ENCODE measurements at regions not wholly inside any gene's neighbourhood (a gene's known extent, or its start where the extent isn't known, plus 50 kb on each side); places are given as distances from the start of the nearest gene placed in this dataset.

- TF ChIP-seq CTCF (conservative IDR thresholded peaks at IDR 0.05; ENCODE audit: low read length) (no peak), EZH2phosphoT487 (IDR thresholded peaks at IDR 0.05; ENCODE audit: borderline replicate concordance, low read depth, low read length) (no peak)
These were observed 1322.0 kb downstream of the ARAP2 start for GRCh38 chr4:34922325-34922724.
